NCI-H1694 (cell line): ENCODE measurements at regions not wholly inside any gene's neighbourhood (a gene's known extent, or its start where the extent isn't known, plus 50 kb on each side); places are given as distances from the start of the nearest gene placed in this dataset.
A peak's percentile ranks its signal among the peaks of the same experiment; 100 is the strongest.
"Not testable (repeated sequence)": the region's sequence is repeated elsewhere in the genome, so short reads cannot be mapped to it uniquely, and the experiment has no call there.

Experiments
- DNase-seq: peaks from one replicate; lab custom pipeline; 2025; lab: John Stamatoyannopoulos, UW

DNA sequence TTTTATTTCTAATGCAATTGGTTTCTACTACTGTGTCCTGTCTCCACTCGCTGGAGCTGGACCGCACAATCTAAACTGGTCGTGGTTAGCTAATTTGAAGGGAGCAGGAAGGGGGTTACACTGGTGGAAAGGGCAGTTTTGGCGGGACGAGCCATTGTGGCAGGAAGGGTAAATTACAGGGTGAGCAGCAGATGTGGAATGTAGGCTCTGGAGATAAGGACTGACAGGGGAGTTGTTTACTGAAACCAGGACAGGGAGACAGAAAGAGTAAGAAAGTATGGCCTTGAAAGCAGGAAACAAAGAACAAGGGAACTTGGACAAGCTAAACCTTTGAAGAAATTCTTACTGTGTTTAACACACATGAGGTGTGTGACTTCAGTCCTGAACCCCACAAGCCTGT, 147.8 kb downstream of the ATXN7L3B start:
- no peak for DNase-seq

- DNase-seq: peak; percentile 43
Observed at GRCh38 chr12:74689071-74689655, 151.5 kb downstream of the ATXN7L3B start.

DNA sequence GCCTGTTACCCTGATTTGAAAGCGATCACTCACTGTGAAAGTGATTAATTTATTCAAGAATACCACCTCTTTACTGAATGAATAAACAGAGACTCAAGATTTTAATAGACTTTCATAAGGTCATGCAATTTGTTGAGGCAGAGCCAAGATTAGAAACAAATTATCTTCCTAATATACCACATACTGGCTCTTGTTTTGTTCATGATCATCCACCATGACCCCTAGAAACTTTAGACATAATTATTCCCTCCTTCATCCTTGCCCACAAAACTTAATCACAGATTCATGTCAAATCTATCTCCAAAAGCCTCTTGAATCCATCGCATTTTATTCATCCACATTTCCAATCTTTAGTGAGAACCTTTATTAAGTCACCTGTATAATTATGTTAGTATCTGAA, 152.3 kb downstream of the ATXN7L3B start:
- no peak for DNase-seq

DNA sequence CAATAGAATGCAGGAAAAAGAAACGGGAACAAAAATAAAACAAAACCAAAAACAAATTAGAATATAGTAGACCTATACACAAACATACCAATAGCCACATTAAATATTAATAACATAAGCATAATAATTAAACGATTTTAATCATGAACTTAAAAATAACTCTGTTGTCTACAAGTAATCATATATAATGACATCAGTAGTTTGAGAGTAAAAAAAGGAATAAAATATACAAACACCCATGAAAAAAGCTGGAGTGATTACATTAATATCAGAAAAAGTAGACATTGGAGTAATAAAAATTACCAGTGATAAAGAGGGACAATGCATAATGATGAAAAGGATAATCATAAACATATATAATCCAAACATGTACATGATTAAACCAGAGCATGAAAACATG, 181.8 kb downstream of the ATXN7L3B start:
- no peak for DNase-seq

GRCh38 chr12:74722709-74723108, 185.1 kb downstream of the ATXN7L3B start:
- DNase-seq: no peak

DNA sequence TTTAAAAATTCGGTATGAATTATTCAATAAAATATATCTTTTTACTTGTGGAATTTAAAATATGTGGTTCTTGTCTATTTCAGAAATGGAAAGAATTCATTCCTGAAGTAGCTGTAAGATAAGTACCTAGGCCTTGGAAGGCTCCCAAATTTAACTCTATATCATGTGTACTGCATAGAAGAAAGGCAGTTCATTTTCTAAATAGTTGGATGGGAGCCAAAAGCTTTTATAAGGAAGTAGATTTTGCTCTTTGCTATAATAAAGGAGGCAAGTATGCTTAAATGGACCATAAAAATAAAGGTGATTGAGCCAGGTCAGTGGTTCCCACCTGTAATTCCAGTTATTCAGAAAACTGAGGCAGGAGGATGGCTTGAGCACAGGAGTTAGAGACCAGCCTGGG, 187.5 kb downstream of the ATXN7L3B start:
- no peak for DNase-seq

GRCh38 chr12:74728006-74728405, 190.4 kb downstream of the ATXN7L3B start:
- DNase-seq: no peak

GRCh38 chr12:74732164-74732784, 194.6 kb downstream of the ATXN7L3B start:
- no peak for DNase-seq

DNA sequence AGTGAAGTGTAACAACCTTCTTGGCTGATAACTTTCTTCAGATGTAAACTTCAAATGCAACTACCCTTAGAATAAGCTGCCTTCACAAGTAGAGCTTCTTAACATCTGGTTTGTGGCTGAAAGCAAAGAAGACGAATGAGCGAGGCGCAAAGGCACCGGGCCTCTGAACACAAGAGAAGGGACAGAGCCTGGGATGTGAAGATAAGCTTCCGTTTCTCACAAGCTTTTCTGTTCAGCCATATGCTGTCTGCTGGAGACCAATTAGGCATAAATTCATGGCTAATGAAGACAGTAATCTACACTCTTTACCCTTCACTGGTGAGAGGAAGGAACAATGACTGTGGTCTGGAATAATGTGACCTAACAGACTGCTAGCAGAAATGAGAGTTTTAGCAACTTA, 195.2 kb downstream of the ATXN7L3B start:
- no peak for DNase-seq

DNA sequence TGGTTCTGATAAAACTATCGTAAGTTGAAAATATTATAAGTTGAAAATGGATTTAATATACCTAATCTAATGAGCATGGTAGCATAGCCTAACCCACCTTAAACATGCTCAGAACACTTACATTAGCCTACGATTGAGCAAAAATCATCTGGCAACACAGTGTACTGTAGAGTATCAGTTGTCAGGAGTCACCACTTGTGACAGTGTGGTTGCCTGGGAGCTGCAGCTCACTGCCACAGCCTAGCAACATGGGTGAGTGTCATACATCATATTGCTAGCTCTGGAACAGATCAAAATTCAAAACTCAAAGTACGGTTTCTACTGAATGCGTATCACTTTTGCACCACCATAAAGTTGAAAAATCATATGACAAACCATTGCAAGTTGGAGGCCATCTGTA, 203.5 kb downstream of the ATXN7L3B start:
- DNase-seq: no peak

DNA sequence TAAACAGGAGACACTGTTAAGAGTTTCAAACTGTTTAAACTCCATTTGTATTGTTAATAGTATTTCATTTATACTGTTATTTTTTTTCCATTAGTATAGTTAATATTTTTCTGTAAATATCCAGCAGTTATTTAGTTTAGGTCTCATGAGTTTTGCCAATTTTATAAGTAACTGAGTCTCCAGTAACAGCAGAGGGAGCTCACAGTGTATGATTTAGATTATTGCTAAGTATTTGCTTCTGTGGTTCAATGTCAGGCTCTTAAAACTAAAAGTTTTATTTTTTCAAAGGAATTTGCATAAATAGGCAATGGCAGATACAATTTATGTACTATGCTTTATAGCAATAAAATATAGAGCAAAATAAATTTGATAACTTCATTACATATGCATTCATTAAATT, 209.7 kb downstream of the ATXN7L3B start:
- DNase-seq: no peak

DNA sequence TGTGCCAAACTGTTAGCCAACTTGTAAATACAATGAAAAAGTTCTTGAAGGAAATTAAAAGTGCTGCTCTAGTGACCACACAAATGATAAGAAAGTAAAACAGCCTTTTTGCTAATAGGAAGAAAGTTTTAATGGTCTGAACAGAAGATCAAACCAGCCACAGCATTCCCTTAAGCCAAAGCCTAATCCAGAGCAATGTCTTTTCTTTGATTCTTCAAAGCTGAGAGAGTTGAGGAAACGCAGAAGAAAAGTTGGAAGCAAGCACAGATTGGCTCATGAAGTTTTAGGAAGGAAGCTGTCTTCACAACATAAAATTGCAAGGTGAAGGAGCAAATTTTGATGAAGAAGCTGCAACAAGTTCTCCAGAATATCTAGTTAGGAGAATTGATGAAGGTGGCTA, 213.8 kb downstream of the ATXN7L3B start:
- DNase-seq: no peak

- no peak for DNase-seq
Observed at GRCh38 chr12:74752215-74752614, 214.6 kb downstream of the ATXN7L3B start.

GRCh38 chr12:74770552-74770951, 232.9 kb downstream of the ATXN7L3B start:
- no peak for DNase-seq

GRCh38 chr12:74775276-74775675, 237.6 kb downstream of the ATXN7L3B start:
- no peak for DNase-seq

- no peak for DNase-seq
Observed at GRCh38 chr12:74776378-74776777, 238.7 kb downstream of the ATXN7L3B start.

- no peak for DNase-seq
Observed at GRCh38 chr12:74780182-74780849, 242.7 kb downstream of the ATXN7L3B start.

DNA sequence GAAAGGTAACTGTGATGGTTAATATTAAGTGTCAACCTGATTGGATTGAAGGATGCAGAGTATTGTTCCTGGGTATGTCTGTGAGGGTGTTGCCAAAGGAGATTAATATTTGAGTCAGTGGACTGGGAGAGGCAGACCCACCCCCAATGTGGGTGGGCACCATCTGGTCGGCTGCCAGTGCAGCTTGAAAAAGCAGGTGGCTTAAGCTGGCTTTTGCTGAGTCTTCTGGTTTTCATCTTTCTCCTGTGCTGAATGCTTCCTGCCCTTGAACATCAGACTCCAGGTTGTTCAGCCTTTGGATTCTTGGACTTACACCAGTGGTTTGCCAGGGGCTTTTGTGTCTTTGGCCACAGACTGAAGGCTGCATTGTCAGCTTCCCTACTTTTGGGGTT, 243.2 kb downstream of the ATXN7L3B start:
- not testable (repeated sequence) for DNase-seq

- DNase-seq: no peak
Observed at GRCh38 chr12:74781991-74782485, 244.4 kb downstream of the ATXN7L3B start.

DNA sequence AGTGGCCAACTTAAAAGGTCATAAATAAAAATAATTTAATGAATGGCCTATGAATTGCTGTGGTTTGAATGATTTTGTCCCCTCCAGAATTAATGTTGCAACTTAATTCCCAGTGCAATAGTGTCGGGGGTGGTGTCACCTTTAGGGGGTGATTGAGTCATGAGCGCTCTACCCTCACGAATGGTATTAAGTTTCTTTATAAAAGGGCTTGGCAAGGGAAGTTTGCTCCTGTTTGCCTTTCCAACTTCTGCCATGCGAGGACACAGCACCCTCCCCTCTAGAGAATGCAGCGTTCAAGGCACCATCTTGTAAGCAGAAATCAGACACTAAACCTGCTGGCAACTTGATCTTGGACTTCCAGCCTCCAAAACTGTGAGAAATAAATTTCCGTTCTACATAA, 253.3 kb downstream of the ATXN7L3B start:
- no peak for DNase-seq

DNA sequence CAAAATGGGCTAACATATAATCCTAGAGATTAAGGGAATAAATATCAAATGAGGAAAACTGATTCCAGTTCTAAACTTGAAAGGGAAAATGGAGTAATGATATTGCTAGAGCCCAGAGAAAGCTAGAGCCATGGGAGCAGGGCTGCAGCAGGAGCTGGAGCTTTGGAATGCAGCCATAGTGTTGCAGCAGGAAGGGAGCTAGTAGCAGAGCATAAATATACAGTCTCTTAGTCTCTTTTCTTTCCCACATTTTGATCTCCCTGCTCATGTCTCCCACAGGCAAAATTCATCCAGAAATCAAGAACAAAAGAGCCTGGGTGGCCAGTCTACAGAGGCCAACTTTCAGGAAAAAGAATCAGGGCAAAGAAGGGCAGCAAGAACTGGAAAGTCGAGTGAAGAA, 253.7 kb downstream of the ATXN7L3B start:
- DNase-seq: no peak

GRCh38 chr12:74794522-74794921, 256.9 kb downstream of the ATXN7L3B start:
- DNase-seq: no peak

- no peak for DNase-seq
Observed at GRCh38 chr12:74801625-74802024, 264.0 kb downstream of the ATXN7L3B start.
